Lung (tissue), 11 donors: ENCODE measurements at regions not wholly inside any gene's neighbourhood (a gene's known extent, or its start where the extent isn't known, plus 50 kb on each side); places are given as distances from the start of the nearest gene placed in this dataset.

ENCODE experiments used
- ATAC-seq: fragments of 200-7000 bp; cut with Tn5 transposase; one replicate; pipeline ENCODE4 v1.9.1; 2020; ENCODE audit warnings: moderate number of reproducible peaks; ENCODE audit not compliant: insufficient read depth, low FRiP score
- DNase-seq, 3 donors: peaks; one replicate each; pipeline ENCODE4 v3.0.0-alpha.2; 2013 to 2017
- H3K27ac ChIP-seq, 2 donors: one replicate each; pipeline ENCODE4 v1.5.1; 2013; ENCODE audit warnings: mild to moderate bottlenecking in 2 of 2, moderate library complexity in 2 of 2, control low read depth in 1 of 2, inconsistent platforms in 1 of 2, low read depth in 1 of 2, low read length in 1 of 2
- H3K27me3 ChIP-seq, 3 donors: one replicate each; pipeline ENCODE4 v1.5.1; 2013; ENCODE audit warnings: low read length in 2 of 3; ENCODE audit not compliant: control insufficient read depth in 3 of 3, insufficient read depth in 3 of 3
- H3K36me3 ChIP-seq, 4 donors: one replicate each; pipeline ENCODE4 v1.5.1; 2013; ENCODE audit warnings: low read length in 4 of 4, mild to moderate bottlenecking in 1 of 4, moderate library complexity in 1 of 4; ENCODE audit not compliant: control insufficient read depth in 4 of 4, insufficient read depth in 4 of 4
- H3K4me1 ChIP-seq, 5 donors: one replicate each; pipeline ENCODE4 v1.5.1; 2013; ENCODE audit warnings: low read length in 5 of 5, mild to moderate bottlenecking in 2 of 5, moderate library complexity in 1 of 5; ENCODE audit not compliant: control insufficient read depth in 5 of 5, insufficient read depth in 5 of 5
- H3K4me3 ChIP-seq: one replicate; pipeline ENCODE4 v1.5.1; 2013; ENCODE audit warnings: mild to moderate bottlenecking, control low read depth, moderate library complexity
- H3K9ac ChIP-seq, 2 donors: one replicate each; pipeline ENCODE4 v1.5.1; 2013; ENCODE audit warnings: low read length in 2 of 2, control low read depth in 1 of 2; ENCODE audit not compliant: insufficient read depth in 1 of 2
- H3K9me3 ChIP-seq, 4 donors: one replicate each; pipeline ENCODE4 v1.5.1; 2013; ENCODE audit warnings: low read length in 3 of 4, mild to moderate bottlenecking in 1 of 4, moderate library complexity in 1 of 4; ENCODE audit not compliant: control insufficient read depth in 4 of 4, insufficient read depth in 3 of 4
- WGBS, 2 donors: extraction: QIAGEN DNeasy Blood & Tissue Kit; methylation state at CpG; one replicate each; pipeline ENCODE4 v1.1.7; 2013; 5-methylcytosine and 5-hydroxymethylcytosine counted together
- TF ChIP-seq, protein P1 (sequence below): IDR thresholded peaks from 2 replicates; pipeline ENCODE4 v1.5.1; 2012; ENCODE audit warnings: mild to moderate bottlenecking; ENCODE audit errors: control extremely low read depth, extremely low read depth
- donor health status: control.
- donor health status: control.
- donor health status: Bipolar disorder and iron deficiency.
- donor health status: healthy.
- donor health status: DM: yes; HTN: yes; CAD: no.

- H3K4me3 ChIP-seq = no peak overlapping the region
- H3K27me3 ChIP-seq = no peaks in the 10 kb centered on the region
- no peak overlapping the region for H3K27ac ChIP-seq
- TF ChIP-seq, protein P1, sequence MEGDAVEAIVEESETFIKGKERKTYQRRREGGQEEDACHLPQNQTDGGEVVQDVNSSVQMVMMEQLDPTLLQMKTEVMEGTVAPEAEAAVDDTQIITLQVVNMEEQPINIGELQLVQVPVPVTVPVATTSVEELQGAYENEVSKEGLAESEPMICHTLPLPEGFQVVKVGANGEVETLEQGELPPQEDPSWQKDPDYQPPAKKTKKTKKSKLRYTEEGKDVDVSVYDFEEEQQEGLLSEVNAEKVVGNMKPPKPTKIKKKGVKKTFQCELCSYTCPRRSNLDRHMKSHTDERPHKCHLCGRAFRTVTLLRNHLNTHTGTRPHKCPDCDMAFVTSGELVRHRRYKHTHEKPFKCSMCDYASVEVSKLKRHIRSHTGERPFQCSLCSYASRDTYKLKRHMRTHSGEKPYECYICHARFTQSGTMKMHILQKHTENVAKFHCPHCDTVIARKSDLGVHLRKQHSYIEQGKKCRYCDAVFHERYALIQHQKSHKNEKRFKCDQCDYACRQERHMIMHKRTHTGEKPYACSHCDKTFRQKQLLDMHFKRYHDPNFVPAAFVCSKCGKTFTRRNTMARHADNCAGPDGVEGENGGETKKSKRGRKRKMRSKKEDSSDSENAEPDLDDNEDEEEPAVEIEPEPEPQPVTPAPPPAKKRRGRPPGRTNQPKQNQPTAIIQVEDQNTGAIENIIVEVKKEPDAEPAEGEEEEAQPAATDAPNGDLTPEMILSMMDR = no peak
- H3K9ac ChIP-seq = no peak overlapping the region
- H3K36me3 ChIP-seq = peaks cover 0 to 3% (median 0%) of the 10 kb centered on the region in 4 donors
- DNase-seq (no peak), ATAC-seq (no peak)
- WGBS, 2 donors = 97 to 99% methylated on average over 3 of the region's 3 CpGs
- H3K4me1 ChIP-seq = peaks cover 0 to 2% (median 0%) of the 10 kb centered on the region in 5 donors
- no peaks in the 10 kb centered on the region for H3K9me3 ChIP-seq
These were observed 436.1 kb downstream of the UTRN start for GRCh38 chr6:144721232-144721631.

- H3K27ac ChIP-seq = no peak overlapping the region
- peaks cover 0 to 4% (median 1%) of the 10 kb centered on the region in 4 donors for H3K36me3 ChIP-seq
- DNase-seq = no peak
- H3K9ac ChIP-seq = no peak overlapping the region
- 84 to 95% methylated on average over 3 of the region's 3 CpGs for WGBS, 2 donors
- no peak overlapping the region for H3K4me3 ChIP-seq
- no peak for ATAC-seq
- no peaks in the 10 kb centered on the region for H3K9me3 ChIP-seq
- TF ChIP-seq, protein P1 = no peak
- no peaks in the 10 kb centered on the region for H3K27me3 ChIP-seq
- H3K4me1 ChIP-seq = peaks cover 0 to 2% (median 0%) of the 10 kb centered on the region in 5 donors
These were observed 437.1 kb downstream of the UTRN start for GRCh38 chr6:144722154-144722737.

- H3K4me1 ChIP-seq = peaks cover 0 to 2% (median 0%) of the 10 kb centered on the region in 5 donors
- no peaks in the 10 kb centered on the region for H3K27me3 ChIP-seq
- TF ChIP-seq, protein P1 = no peak
- no peak overlapping the region for H3K9ac ChIP-seq
- H3K27ac ChIP-seq = no peak overlapping the region
- H3K9me3 ChIP-seq = no peaks in the 10 kb centered on the region
- H3K36me3 ChIP-seq = peaks cover 0 to 4% (median 1%) of the 10 kb centered on the region in 4 donors
- no peak for DNase-seq
- no peak overlapping the region for H3K4me3 ChIP-seq
- no peak for ATAC-seq
These were observed 437.8 kb downstream of the UTRN start for GRCh38 chr6:144722925-144723324.

DNA sequence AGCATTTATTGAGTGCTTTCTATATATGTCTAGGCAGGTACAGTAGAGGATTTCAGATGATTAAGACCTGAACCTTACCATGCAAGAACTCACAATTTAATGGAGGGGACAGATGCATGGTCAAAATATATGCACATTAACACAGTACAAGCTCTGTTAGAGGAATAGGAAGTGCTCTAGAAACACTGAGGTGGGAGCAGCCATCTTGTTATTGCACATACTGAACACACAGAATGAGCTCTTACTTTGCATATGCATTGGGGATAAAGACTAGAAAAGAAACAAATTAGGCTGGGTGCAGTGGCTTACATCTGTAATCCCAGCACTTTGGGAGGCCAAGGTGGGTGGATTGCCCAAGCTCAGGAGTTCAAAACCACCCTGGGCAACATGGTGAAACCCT lies 438.3 kb downstream of the UTRN start:
- no peak overlapping the region for H3K27ac ChIP-seq
- no peak overlapping the region for H3K9ac ChIP-seq
- TF ChIP-seq, protein P1 = no peak
- no peak overlapping the region for H3K4me3 ChIP-seq
- H3K27me3 ChIP-seq = no peaks in the 10 kb centered on the region
- H3K9me3 ChIP-seq = no peaks in the 10 kb centered on the region
- peaks cover 0 to 4% (median 1%) of the 10 kb centered on the region in 4 donors for H3K36me3 ChIP-seq
- H3K4me1 ChIP-seq = peaks cover 0 to 2% (median 0%) of the 10 kb centered on the region in 5 donors
- ATAC-seq = no peak
- no peak for DNase-seq
